Stimulated activated CD4-positive, alpha-beta T cell treated with anti-CD3 and anti-CD28 coated beads, Interleukin-12 subunit alpha, Interleukin-12 subunit beta, amount 100 ng/mL, for 48 hours (primary cell): ENCODE measurements at regions not wholly inside any gene's neighbourhood (a gene's known extent, or its start where the extent isn't known, plus 50 kb on each side); places are given as distances from the start of the nearest gene placed in this dataset.
"Not testable (repeated sequence)": the region's sequence is repeated elsewhere in the genome, so short reads cannot be mapped to it uniquely, and the experiment has no call there.

Experiments used
- DNase-seq, 3 donors: peaks; one replicate each; pipeline ENCODE4 v3.0.0-alpha.2; 2020; ENCODE audit warnings: low read depth in 2 of 3, low spot score in 1 of 3

GRCh38 chr10:106392778-106393177, 771.7 kb downstream of the SORCS1 start:
- no peak for DNase-seq

GRCh38 chr10:106387063-106387462, 777.4 kb downstream of the SORCS1 start:
- no peak for DNase-seq

GRCh38 chr10:106384496-106384895, 780.0 kb downstream of the SORCS1 start:
- DNase-seq = no peak

- DNase-seq = no peak
Measured at GRCh38 chr10:106380706-106381105, 783.8 kb downstream of the SORCS1 start.

- no peak for DNase-seq
Measured at GRCh38 chr10:106378251-106378650, 786.3 kb downstream of the SORCS1 start.

- DNase-seq = no peak
Measured at GRCh38 chr10:106370751-106371150, 793.8 kb downstream of the SORCS1 start.

- no peak for DNase-seq
Measured at GRCh38 chr10:106360870-106361269, 803.6 kb downstream of the SORCS1 start.

- DNase-seq = no peak
Measured at GRCh38 chr10:106355450-106355849, 809.1 kb downstream of the SORCS1 start.

- DNase-seq = no peak
Measured at GRCh38 chr10:106348933-106349332, 815.6 kb downstream of the SORCS1 start.

GRCh38 chr10:106347547-106347946, 817.0 kb downstream of the SORCS1 start:
- no peak for DNase-seq

GRCh38 chr10:106343539-106343938, 821.0 kb downstream of the SORCS1 start:
- DNase-seq = not testable (repeated sequence)

GRCh38 chr10:106341356-106341755, 823.1 kb downstream of the SORCS1 start:
- DNase-seq = no peak

- no peak for DNase-seq
Measured at GRCh38 chr10:106338486-106338885, 826.0 kb downstream of the SORCS1 start.

- DNase-seq = no peak
Measured at GRCh38 chr10:106336874-106337273, 827.6 kb downstream of the SORCS1 start.

- no peak for DNase-seq
Measured at GRCh38 chr10:106327747-106328146, 836.8 kb downstream of the SORCS1 start.

GRCh38 chr10:106320876-106321275, 843.6 kb downstream of the SORCS1 start:
- DNase-seq = no peak

- DNase-seq = no peak
Measured at GRCh38 chr10:106320078-106320477, 844.4 kb downstream of the SORCS1 start.

GRCh38 chr10:106317554-106317953, 847.0 kb downstream of the SORCS1 start:
- DNase-seq = no peak

- DNase-seq = no peak
Measured at GRCh38 chr10:106313041-106313440, 851.5 kb downstream of the SORCS1 start.

- no peak for DNase-seq
Measured at GRCh38 chr10:106312087-106312486, 852.4 kb downstream of the SORCS1 start.

GRCh38 chr10:106311590-106311989, 852.9 kb downstream of the SORCS1 start:
- no peak for DNase-seq

GRCh38 chr10:106310596-106310995, 853.9 kb downstream of the SORCS1 start:
- no peak for DNase-seq

GRCh38 chr10:106309376-106309775, 855.1 kb downstream of the SORCS1 start:
- DNase-seq = no peak

- DNase-seq = no peak
Measured at GRCh38 chr10:106308284-106308683, 856.2 kb downstream of the SORCS1 start.
